ENCODE measurements at regions not wholly inside any gene's neighbourhood (a gene's known extent, or its start where the extent isn't known, plus 50 kb on each side); places are given as distances from the start of the nearest gene placed in this dataset.
A peak's percentile ranks its signal among the peaks of the same experiment; 100 is the strongest.

- Histone ChIP-seq H3K4me1 (ENCODE audit: control insufficient read depth, insufficient read depth, low read length) (no peaks in the 10 kb centered on the region), H3K27ac (ENCODE audit: low read length) (no peak overlapping the region), H3K27me3 (ENCODE audit: control insufficient read depth, insufficient read depth) (no peaks in the 10 kb centered on the region), H3K4me3 (ENCODE audit: low read length) (no peak overlapping the region), H3K9me3 (ENCODE audit: control insufficient read depth, low read length) (no peaks in the 10 kb centered on the region)
- ATAC-seq, result no peak
- DNase-seq, result no peak
- WGBS, result 73% methylated on average over 2 of the region's 2 CpGs
- intact Hi-C loops (cut with DNase I), result no loop called here
Measured at GRCh38 chr4:167602157-167602556, 367.9 kb upstream of the SPOCK3 start.

GRCh38 chr4:167606551-167606950 lies 372.3 kb upstream of the SPOCK3 start:
- Histone ChIP-seq H3K27ac (ENCODE audit: low read length) (no peak overlapping the region), H3K9me3 (ENCODE audit: control insufficient read depth, low read length) (no peaks in the 10 kb centered on the region), H3K4me3 (ENCODE audit: low read length) (no peak overlapping the region), H3K27me3 (ENCODE audit: control insufficient read depth, insufficient read depth) (no peaks in the 10 kb centered on the region), H3K4me1 (ENCODE audit: control insufficient read depth, insufficient read depth, low read length) (no peaks in the 10 kb centered on the region)
- WGBS, result 74% methylated on average over 4 of the region's 4 CpGs
- ATAC-seq, result no peak
- intact Hi-C loops (cut with DNase I), result no loop called here
- DNase-seq, result no peak

- Histone ChIP-seq H3K9me3 (ENCODE audit: control insufficient read depth, low read length) (no peaks in the 10 kb centered on the region), H3K27me3 (ENCODE audit: control insufficient read depth, insufficient read depth) (no peaks in the 10 kb centered on the region), H3K4me1 (ENCODE audit: control insufficient read depth, insufficient read depth, low read length) (no peaks in the 10 kb centered on the region), H3K27ac (ENCODE audit: low read length) (no peak overlapping the region), H3K4me3 (ENCODE audit: low read length) (no peak overlapping the region)
- DNase-seq (no peak), ATAC-seq (no peak)
- intact Hi-C loops (cut with DNase I), result no loop called here
- WGBS, result 61% methylated on average over 3 of the region's 3 CpGs
Measured at GRCh38 chr4:167613381-167613780, 379.1 kb upstream of the SPOCK3 start.

- 44% methylated on average over 3 of the region's 3 CpGs for WGBS
- Histone ChIP-seq H3K9me3 (ENCODE audit: control insufficient read depth, low read length) (no peaks in the 10 kb centered on the region), H3K27ac (ENCODE audit: low read length) (no peak overlapping the region), H3K4me1 (ENCODE audit: control insufficient read depth, insufficient read depth, low read length) (no peaks in the 10 kb centered on the region), H3K27me3 (ENCODE audit: control insufficient read depth, insufficient read depth) (no peaks in the 10 kb centered on the region), H3K4me3 (ENCODE audit: low read length) (no peak overlapping the region)
- ATAC-seq (no peak), DNase-seq (no peak)
- intact Hi-C loops (cut with DNase I), result no loop called here
Measured at GRCh38 chr4:167614866-167615265, 380.6 kb upstream of the SPOCK3 start.

- 0% methylated on average over 1 of the region's 1 CpG for WGBS
- no peak overlapping the region for H3K27ac ChIP-seq (ENCODE audit: low read length)
- DNase-seq, result no peak
- intact Hi-C loops (cut with DNase I), result no loop called here
- H3K27me3 ChIP-seq (ENCODE audit: control insufficient read depth, insufficient read depth), result no peaks in the 10 kb centered on the region
- no peak overlapping the region for H3K4me3 ChIP-seq (ENCODE audit: low read length)
- no peaks in the 10 kb centered on the region for H3K4me1 ChIP-seq (ENCODE audit: control insufficient read depth, insufficient read depth, low read length)
- no peak for ATAC-seq
- no peaks in the 10 kb centered on the region for H3K9me3 ChIP-seq (ENCODE audit: control insufficient read depth, low read length)
Measured at GRCh38 chr4:167616476-167616875, 382.2 kb upstream of the SPOCK3 start.

GRCh38 chr4:167622481-167623240 lies 388.4 kb upstream of the SPOCK3 start:
- no peak overlapping the region for H3K27ac ChIP-seq (ENCODE audit: low read length)
- intact Hi-C loops (cut with DNase I), result no loop called here
- no peaks in the 10 kb centered on the region for H3K27me3 ChIP-seq (ENCODE audit: control insufficient read depth, insufficient read depth)
- ATAC-seq (no peak), DNase-seq (peak; percentile 28 to 75 (median 58))
- no peak overlapping the region for H3K4me3 ChIP-seq (ENCODE audit: low read length)
- 45% methylated on average over 10 of the region's 10 CpGs for WGBS
- H3K9me3 ChIP-seq (ENCODE audit: control insufficient read depth, low read length), result no peaks in the 10 kb centered on the region
- no peaks in the 10 kb centered on the region for H3K4me1 ChIP-seq (ENCODE audit: control insufficient read depth, insufficient read depth, low read length)

GRCh38 chr4:167623241-167623572 lies 388.9 kb upstream of the SPOCK3 start:
- 74% methylated on average over 3 of the region's 3 CpGs for WGBS
- no peaks in the 10 kb centered on the region for H3K4me1 ChIP-seq (ENCODE audit: control insufficient read depth, insufficient read depth, low read length)
- H3K4me3 ChIP-seq (ENCODE audit: low read length), result no peak overlapping the region
- no peak for ATAC-seq
- DNase-seq, result no peak
- H3K27ac ChIP-seq (ENCODE audit: low read length), result no peak overlapping the region
- H3K27me3 ChIP-seq (ENCODE audit: control insufficient read depth, insufficient read depth), result no peaks in the 10 kb centered on the region
- intact Hi-C loops (cut with DNase I), result no loop called here
- no peaks in the 10 kb centered on the region for H3K9me3 ChIP-seq (ENCODE audit: control insufficient read depth, low read length)

GRCh38 chr4:167629272-167629671 lies 395.0 kb upstream of the SPOCK3 start:
- no peak for DNase-seq
- H3K27ac ChIP-seq (ENCODE audit: low read length), result no peak overlapping the region
- H3K4me3 ChIP-seq (ENCODE audit: low read length), result no peak overlapping the region
- H3K4me1 ChIP-seq (ENCODE audit: control insufficient read depth, insufficient read depth, low read length), result no peaks in the 10 kb centered on the region
- intact Hi-C loops (cut with DNase I), result no loop called here
- H3K9me3 ChIP-seq (ENCODE audit: control insufficient read depth, low read length), result no peaks in the 10 kb centered on the region
- WGBS, result 83% methylated on average over 2 of the region's 2 CpGs
- no peak for ATAC-seq
- H3K27me3 ChIP-seq (ENCODE audit: control insufficient read depth, insufficient read depth), result no peaks in the 10 kb centered on the region

- Histone ChIP-seq H3K9me3 (ENCODE audit: control insufficient read depth, low read length) (no peaks in the 10 kb centered on the region), H3K27ac (ENCODE audit: low read length) (no peak overlapping the region), H3K27me3 (ENCODE audit: control insufficient read depth, insufficient read depth) (no peaks in the 10 kb centered on the region), H3K4me3 (ENCODE audit: low read length) (no peak overlapping the region), H3K4me1 (ENCODE audit: control insufficient read depth, insufficient read depth, low read length) (no peaks in the 10 kb centered on the region)
- intact Hi-C loops (cut with DNase I), result no loop called here
- WGBS, result 36% methylated on average over 2 of the region's 2 CpGs
- DNase-seq (no peak), ATAC-seq (no peak)
Measured at GRCh38 chr4:167642250-167642649, 408.0 kb upstream of the SPOCK3 start.

GRCh38 chr4:167645358-167645757 lies 411.1 kb upstream of the SPOCK3 start:
- no peaks in the 10 kb centered on the region for H3K9me3 ChIP-seq (ENCODE audit: control insufficient read depth, low read length)
- ATAC-seq, result no peak
- no peak for DNase-seq
- no peak overlapping the region for H3K4me3 ChIP-seq (ENCODE audit: low read length)
- no peaks in the 10 kb centered on the region for H3K4me1 ChIP-seq (ENCODE audit: control insufficient read depth, insufficient read depth, low read length)
- H3K27ac ChIP-seq (ENCODE audit: low read length), result no peak overlapping the region
- no peaks in the 10 kb centered on the region for H3K27me3 ChIP-seq (ENCODE audit: control insufficient read depth, insufficient read depth)
- intact Hi-C loops (cut with DNase I), result no loop called here

- Histone ChIP-seq H3K4me3 (ENCODE audit: low read length) (no peak overlapping the region), H3K27me3 (ENCODE audit: control insufficient read depth, insufficient read depth) (no peaks in the 10 kb centered on the region), H3K9me3 (ENCODE audit: control insufficient read depth, low read length) (no peaks in the 10 kb centered on the region), H3K27ac (ENCODE audit: low read length) (no peak overlapping the region), H3K4me1 (ENCODE audit: control insufficient read depth, insufficient read depth, low read length) (no peaks in the 10 kb centered on the region)
- DNase-seq (peak in 1 of 3 donors; percentile 18), ATAC-seq (no peak)
- WGBS, result 69% methylated on average over 4 of the region's 4 CpGs
- intact Hi-C loops (cut with DNase I), result no loop called here
Measured at GRCh38 chr4:167652267-167652666, 418.0 kb upstream of the SPOCK3 start.

- Histone ChIP-seq H3K4me3 (ENCODE audit: low read length) (no peak overlapping the region), H3K9me3 (ENCODE audit: control insufficient read depth, low read length) (no peaks in the 10 kb centered on the region), H3K27me3 (ENCODE audit: control insufficient read depth, insufficient read depth) (no peaks in the 10 kb centered on the region), H3K4me1 (ENCODE audit: control insufficient read depth, insufficient read depth, low read length) (no peaks in the 10 kb centered on the region), H3K27ac (ENCODE audit: low read length) (no peak overlapping the region)
- intact Hi-C loops (cut with DNase I), result no loop called here
- ATAC-seq (no peak), DNase-seq (no peak)
- 72% methylated on average over 9 of the region's 9 CpGs for WGBS
Measured at GRCh38 chr4:167688660-167689142, 403.6 kb upstream of the ANXA10 start.

All from right cardiac atrium (tissue), 5 donors.